Rectal smooth muscle tissue (tissue), 1 donor: ENCODE measurements at regions not wholly inside any gene's neighbourhood (a gene's known extent, or its start where the extent isn't known, plus 50 kb on each side); places are given as distances from the start of the nearest gene placed in this dataset.

Source experiments
- H3K27ac ChIP-seq: one replicate; pipeline ENCODE4 v1.7.0; 2013; ENCODE audit warnings: low read depth, low read length, inconsistent platforms
- H3K27me3 ChIP-seq: one replicate; pipeline ENCODE4 v1.7.0; 2013; ENCODE audit warnings: low read length; ENCODE audit not compliant: control insufficient read depth, insufficient read depth
- H3K36me3 ChIP-seq: one replicate; pipeline ENCODE4 v1.7.0; 2013; ENCODE audit warnings: low read length; ENCODE audit not compliant: control insufficient read depth, insufficient read depth
- H3K4me1 ChIP-seq: one replicate; pipeline ENCODE4 v1.7.0; 2013; ENCODE audit warnings: low read length; ENCODE audit not compliant: control insufficient read depth, insufficient read depth
- H3K4me3 ChIP-seq: one replicate; pipeline ENCODE4 v1.7.0; 2013; ENCODE audit warnings: low read length
- H3K9ac ChIP-seq: one replicate; pipeline ENCODE4 v1.7.0; 2013; ENCODE audit warnings: low read length

- no peaks in the 10 kb centered on the region for H3K4me1 ChIP-seq
- H3K27me3 ChIP-seq: no peaks in the 10 kb centered on the region
- H3K4me3 ChIP-seq: no peak overlapping the region
- H3K36me3 ChIP-seq: no peaks in the 10 kb centered on the region
- H3K9ac ChIP-seq: no peak overlapping the region
- H3K27ac ChIP-seq: no peak overlapping the region
Observed at GRCh38 chr17:63317166-63317840, 128.8 kb downstream of the CYB561 start.

GRCh38 chr17:63325808-63326207 lies 120.3 kb downstream of the CYB561 start:
- H3K27me3 ChIP-seq: no peaks in the 10 kb centered on the region
- H3K4me1 ChIP-seq: no peaks in the 10 kb centered on the region
- H3K27ac ChIP-seq: no peak overlapping the region
- H3K4me3 ChIP-seq: no peak overlapping the region
- no peak overlapping the region for H3K9ac ChIP-seq
- no peaks in the 10 kb centered on the region for H3K36me3 ChIP-seq

- Histone ChIP-seq H3K4me1 (no peaks in the 10 kb centered on the region), H3K36me3 (no peaks in the 10 kb centered on the region), H3K4me3 (no peak overlapping the region), H3K9ac (no peak overlapping the region), H3K27me3 (no peaks in the 10 kb centered on the region), H3K27ac (no peak overlapping the region)
Observed at GRCh38 chr17:63329876-63330275, 116.2 kb downstream of the CYB561 start.

DNA sequence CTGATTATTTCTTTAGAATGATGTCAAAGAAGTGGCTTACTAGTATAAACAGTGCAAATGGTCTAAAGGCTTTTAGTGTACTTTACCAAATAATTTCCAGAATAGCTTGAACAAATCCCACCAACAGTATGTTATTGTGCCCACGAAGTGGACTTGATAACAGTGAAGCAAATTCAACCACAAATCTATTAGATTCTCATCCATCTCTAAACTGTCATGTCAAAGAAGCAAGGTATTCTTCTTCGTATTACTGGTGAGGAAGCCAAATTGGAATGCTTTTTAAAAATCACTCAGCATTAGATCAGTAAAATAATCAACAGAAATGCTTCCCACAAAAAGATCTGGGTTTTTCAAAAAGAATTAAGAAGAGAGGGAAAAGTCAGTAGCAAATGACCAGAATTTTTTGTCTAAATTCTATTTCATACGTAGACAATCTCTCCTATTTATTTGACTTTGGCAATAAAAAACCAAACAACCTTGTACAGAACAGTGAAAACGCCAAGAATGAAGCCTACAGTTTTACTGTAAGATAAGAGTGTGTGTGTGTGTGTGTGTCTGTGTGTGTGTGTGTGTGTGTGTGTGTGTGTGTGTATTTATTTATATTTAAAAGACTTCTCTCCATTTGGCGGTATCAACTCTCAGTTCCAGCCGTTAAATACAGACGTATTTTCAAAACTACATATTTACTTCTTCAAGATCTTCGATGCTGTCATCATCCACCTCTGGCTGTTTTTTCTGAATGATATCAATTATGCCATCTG lies 114.6 kb downstream of the CYB561 start:
- H3K36me3 ChIP-seq: no peaks in the 10 kb centered on the region
- H3K27ac ChIP-seq: no peak overlapping the region
- H3K9ac ChIP-seq: no peak overlapping the region
- no peak overlapping the region for H3K4me3 ChIP-seq
- H3K27me3 ChIP-seq: no peaks in the 10 kb centered on the region
- no peaks in the 10 kb centered on the region for H3K4me1 ChIP-seq

DNA sequence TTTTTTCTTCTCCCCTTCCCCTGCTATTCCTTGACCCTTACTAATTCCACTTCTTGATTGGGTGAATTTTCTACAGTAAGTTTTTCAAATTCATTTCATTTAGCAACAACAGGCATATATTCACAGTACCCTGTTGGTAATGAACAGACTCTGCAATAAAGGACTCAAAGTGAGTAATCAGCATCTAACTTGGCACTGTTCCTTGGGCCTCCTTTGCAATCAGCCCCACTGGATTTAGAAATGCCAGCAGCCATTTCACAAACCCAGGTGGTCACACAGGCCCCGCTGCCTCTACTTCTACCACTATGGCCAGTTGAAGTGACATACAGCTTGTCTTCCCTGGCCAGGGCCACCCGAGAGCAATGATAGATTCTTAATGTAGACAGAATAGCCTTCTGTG lies 113.8 kb downstream of the CYB561 start:
- H3K36me3 ChIP-seq: no peaks in the 10 kb centered on the region
- H3K4me3 ChIP-seq: no peak overlapping the region
- no peaks in the 10 kb centered on the region for H3K27me3 ChIP-seq
- H3K27ac ChIP-seq: no peak overlapping the region
- H3K9ac ChIP-seq: no peak overlapping the region
- H3K4me1 ChIP-seq: no peaks in the 10 kb centered on the region

DNA sequence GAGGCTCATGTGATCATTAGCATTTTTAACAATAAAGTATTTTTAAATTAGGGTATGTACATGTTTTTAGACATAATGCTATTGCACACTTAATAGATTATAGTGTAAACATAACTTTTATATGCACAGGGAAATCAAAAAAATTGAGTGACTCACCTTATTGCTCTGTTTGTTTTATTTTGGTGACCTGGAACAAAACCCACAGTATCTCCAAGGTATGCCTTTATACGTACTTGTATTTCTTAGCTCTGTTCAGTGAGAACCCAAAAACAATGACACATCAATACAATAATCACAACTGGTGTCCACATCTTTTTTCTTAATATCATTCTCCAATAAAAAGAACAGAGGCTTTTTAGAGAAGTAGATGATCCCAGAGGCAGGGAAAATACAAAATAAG lies 112.2 kb downstream of the CYB561 start:
- H3K27ac ChIP-seq: no peak overlapping the region
- H3K4me3 ChIP-seq: no peak overlapping the region
- H3K27me3 ChIP-seq: no peaks in the 10 kb centered on the region
- H3K4me1 ChIP-seq: no peaks in the 10 kb centered on the region
- H3K36me3 ChIP-seq: no peaks in the 10 kb centered on the region
- no peak overlapping the region for H3K9ac ChIP-seq

GRCh38 chr17:63335831-63336230 lies 110.3 kb downstream of the CYB561 start:
- no peaks in the 10 kb centered on the region for H3K4me1 ChIP-seq
- H3K27ac ChIP-seq: no peak overlapping the region
- no peak overlapping the region for H3K9ac ChIP-seq
- no peaks in the 10 kb centered on the region for H3K27me3 ChIP-seq
- no peaks in the 10 kb centered on the region for H3K36me3 ChIP-seq
- no peak overlapping the region for H3K4me3 ChIP-seq

DNA sequence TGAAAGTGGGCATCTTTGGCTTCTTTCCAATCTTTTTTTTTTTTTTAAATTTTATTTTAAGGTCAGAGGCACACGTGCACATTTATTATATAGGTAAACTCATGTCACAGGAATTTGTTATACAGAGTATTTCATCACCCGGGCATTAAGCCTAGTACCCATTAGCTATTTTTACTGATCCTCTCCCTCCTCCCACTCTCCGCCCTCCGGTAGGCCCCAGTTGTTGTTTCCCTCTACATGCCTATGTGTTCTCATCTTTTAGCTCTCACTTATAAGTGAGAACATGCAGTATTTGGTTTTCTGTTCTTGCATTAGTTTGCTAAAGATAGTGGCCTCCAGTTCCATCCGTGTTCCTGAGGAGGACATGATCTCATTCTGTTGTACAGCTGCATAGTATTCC lies 108.5 kb downstream of the CYB561 start:
- Histone ChIP-seq H3K9ac (no peak overlapping the region), H3K27ac (no peak overlapping the region), H3K36me3 (peaks cover 3% of the 10 kb centered on the region), H3K4me3 (no peak overlapping the region), H3K27me3 (no peaks in the 10 kb centered on the region), H3K4me1 (no peaks in the 10 kb centered on the region)

DNA sequence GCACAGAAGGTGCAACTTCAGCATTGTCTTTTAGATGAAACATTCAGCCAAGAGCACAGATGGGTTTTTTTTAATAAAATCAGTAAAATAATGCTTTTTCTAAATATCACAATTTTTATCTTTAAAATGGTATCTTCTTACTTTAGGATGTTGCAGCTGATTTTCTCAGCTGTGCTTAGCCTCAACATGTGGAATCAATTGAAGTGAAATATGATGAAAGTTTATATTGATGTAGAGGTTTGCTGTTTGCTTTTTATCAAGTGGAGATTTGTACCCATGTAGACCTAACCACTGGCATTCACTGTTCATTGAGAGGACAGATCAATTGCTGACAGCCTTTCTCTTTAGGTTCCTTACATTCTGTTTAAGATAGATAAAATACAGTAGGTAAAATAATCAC lies 107.8 kb downstream of the CYB561 start:
- H3K9ac ChIP-seq: no peak overlapping the region
- H3K4me1 ChIP-seq: no peaks in the 10 kb centered on the region
- no peaks in the 10 kb centered on the region for H3K27me3 ChIP-seq
- no peak overlapping the region for H3K4me3 ChIP-seq
- no peak overlapping the region for H3K27ac ChIP-seq
- peaks cover 3% of the 10 kb centered on the region for H3K36me3 ChIP-seq

DNA sequence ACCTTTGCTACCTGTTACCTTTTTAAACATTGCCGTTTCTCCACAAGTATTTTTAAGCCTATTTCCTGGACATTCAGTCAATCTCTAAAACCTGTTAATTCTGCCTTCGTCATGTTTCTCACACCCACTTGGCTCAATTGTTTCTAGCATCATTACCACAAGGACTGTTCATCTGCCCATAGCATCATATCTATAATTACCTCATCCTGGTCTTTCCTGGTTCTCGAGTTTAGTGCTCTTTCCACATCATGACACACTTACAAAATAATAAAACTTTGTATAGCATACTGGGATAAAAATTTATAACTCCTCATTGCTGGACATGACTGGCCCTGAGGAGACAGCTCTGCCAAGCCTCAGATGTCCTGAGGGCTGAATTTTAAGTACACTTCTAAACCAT lies 104.8 kb downstream of the CYB561 start:
- no peaks in the 10 kb centered on the region for H3K27me3 ChIP-seq
- no peak overlapping the region for H3K4me3 ChIP-seq
- H3K36me3 ChIP-seq: peaks cover 3% of the 10 kb centered on the region
- no peak overlapping the region for H3K9ac ChIP-seq
- no peak overlapping the region for H3K27ac ChIP-seq
- H3K4me1 ChIP-seq: no peaks in the 10 kb centered on the region

DNA sequence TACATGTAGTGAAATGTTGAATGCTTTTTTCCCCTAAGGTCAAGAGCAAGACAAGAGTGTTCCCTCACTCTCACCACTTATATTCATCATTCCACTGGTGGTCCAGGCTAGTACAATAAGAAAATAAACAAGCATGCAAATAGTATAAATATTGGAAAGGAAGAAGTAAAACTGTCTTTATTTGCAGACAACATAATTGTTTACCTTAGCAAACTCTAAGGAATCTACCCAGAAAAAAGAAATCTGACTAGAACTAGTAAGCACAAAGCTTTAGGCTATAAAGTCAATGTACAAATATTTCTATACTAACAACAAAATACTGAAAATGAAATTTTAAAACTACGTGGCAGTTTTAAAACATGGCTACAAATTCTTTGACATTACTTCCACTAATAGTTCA lies 101.7 kb downstream of the CYB561 start:
- H3K27ac ChIP-seq: no peak overlapping the region
- H3K36me3 ChIP-seq: peaks cover 3% of the 10 kb centered on the region
- H3K4me3 ChIP-seq: no peak overlapping the region
- H3K4me1 ChIP-seq: no peaks in the 10 kb centered on the region
- no peak overlapping the region for H3K9ac ChIP-seq
- H3K27me3 ChIP-seq: no peaks in the 10 kb centered on the region

GRCh38 chr17:63345611-63346010 lies 100.5 kb downstream of the CYB561 start:
- Histone ChIP-seq H3K27ac (no peak overlapping the region), H3K9ac (no peak overlapping the region), H3K36me3 (peaks cover 3% of the 10 kb centered on the region), H3K4me1 (no peaks in the 10 kb centered on the region), H3K4me3 (no peak overlapping the region), H3K27me3 (no peaks in the 10 kb centered on the region)

DNA sequence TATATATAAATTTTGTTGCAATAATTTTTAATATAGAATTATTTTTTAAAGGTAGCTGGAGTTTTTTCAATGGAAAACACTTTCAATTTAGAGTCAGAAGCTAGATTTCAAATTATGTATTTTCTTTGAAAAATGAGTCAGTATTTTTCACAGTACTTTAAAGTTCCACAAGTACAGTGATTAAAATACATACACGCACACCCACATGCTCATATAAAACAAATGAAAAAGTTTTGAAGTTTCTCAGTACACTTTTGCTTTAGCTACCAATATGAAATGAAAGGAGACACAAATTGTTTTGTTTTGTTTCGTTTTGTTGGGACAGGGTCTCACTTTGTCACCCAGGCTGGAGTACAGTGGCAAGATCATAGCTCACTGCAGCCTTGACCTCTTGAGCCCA lies 98.6 kb downstream of the CYB561 start:
- no peaks in the 10 kb centered on the region for H3K36me3 ChIP-seq
- no peak overlapping the region for H3K4me3 ChIP-seq
- H3K27ac ChIP-seq: no peak overlapping the region
- no peak overlapping the region for H3K9ac ChIP-seq
- no peaks in the 10 kb centered on the region for H3K27me3 ChIP-seq
- no peaks in the 10 kb centered on the region for H3K4me1 ChIP-seq
